HS-5 (cell line): ENCODE measurements at regions not wholly inside any gene's neighbourhood (a gene's known extent, or its start where the extent isn't known, plus 50 kb on each side); places are given as distances from the start of the nearest gene placed in this dataset.

ENCODE experiments used
- DNase-seq: peaks from one replicate; pipeline ENCODE4 v3.0.0-alpha.2; 2012; ENCODE audit warnings: low read depth

GRCh38 chr2:192347542-192347941, 152.8 kb upstream of the TMEFF2 start:
- DNase-seq: no peak

GRCh38 chr2:192345287-192345686, 150.6 kb upstream of the TMEFF2 start:
- DNase-seq: no peak

DNA sequence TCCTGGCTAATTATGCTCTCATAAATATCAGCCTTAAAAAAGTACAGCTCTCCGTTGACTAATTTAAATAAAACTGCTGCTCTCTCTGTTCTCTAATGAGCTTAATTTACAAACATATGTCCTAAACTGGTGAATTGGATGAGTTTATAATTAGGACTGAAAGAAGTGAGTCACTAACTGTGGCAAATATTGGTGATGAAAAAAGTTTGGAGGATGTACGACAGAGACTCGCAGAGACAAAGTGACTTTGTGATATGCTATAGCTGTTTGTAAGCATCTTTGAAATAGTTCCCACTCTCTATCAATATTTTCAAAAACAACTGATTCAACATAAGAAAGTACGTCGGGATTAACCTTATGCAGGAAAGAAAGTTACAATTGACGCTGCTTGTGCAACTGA, 138.9 kb upstream of the TMEFF2 start:
- DNase-seq: no peak

DNA sequence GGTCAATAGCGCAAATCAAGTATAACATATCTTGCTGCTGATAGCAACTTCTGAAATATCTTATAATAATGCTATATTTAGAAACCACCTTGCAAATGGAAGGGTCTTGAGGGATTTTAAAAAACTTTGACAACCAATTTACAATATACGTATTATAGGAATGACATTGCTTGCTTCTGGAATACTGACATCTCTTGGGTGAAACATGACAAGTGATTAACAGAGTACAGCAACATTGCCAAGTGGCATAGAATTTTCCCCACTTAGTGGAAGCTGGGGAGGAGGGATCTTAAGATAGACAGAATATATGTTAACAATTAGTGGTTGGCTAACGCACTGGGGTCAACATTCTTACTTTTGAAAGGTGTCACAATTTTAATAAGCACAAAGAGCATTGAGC, 133.6 kb upstream of the TMEFF2 start:
- DNase-seq: no peak

- DNase-seq: no peak
Observed at GRCh38 chr2:192327576-192327975, 132.8 kb upstream of the TMEFF2 start.

GRCh38 chr2:192315543-192315942, 120.8 kb upstream of the TMEFF2 start:
- no peak for DNase-seq

DNA sequence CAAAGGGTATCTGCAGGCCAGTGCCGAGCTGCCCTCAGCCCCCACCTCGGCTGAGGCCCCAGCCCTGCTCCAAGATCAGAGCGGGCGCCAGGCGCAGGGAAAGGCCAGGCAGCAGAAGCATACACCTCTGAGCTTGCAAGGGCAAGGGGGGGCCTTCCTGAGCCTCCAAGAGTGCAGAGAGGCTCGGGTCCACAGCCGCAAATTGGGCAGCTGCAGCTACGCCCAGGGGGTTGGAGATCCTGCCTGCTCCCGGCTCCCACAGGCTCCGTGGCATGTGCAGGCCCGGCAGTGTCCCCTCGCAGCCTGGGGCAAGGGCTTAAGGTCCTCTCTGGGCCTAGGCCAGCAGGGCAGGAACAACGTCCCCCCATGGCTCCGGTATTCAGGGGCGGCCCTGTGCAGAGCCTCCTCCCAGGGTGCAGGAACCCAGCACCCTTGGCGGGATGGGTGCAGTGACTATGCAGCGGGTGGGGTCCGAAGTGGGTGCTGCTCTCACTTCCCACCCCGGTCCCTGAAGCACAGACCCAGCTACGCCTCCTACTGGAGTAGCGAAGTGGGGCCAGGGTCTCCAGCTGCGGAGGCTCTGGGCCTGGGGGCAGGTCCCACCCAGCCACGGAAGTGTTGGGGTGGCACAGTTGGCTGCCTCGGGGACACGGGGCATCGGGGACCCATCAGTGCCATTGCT, 120.2 kb upstream of the TMEFF2 start:
- no peak for DNase-seq

DNA sequence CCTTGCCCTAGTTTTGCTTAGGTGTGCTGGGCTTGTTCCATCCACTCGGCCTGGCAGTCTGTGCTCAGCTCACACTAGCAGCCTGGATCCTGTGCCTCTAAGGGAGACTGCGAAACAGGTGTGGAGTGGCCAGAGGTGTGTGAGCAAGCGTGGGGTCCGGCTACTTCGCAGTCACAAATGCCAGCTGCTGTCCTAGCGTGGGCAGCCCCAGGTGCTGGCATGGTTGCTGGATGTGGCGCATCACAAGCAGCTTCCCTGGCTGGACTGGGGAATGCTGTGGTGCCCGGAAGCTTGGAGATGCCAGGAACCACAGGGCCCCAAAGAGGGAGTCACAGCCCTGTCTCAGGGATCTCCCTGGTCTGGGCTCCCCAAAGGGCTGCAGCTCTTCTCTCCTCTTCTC, 119.0 kb upstream of the TMEFF2 start:
- DNase-seq: no peak

DNA sequence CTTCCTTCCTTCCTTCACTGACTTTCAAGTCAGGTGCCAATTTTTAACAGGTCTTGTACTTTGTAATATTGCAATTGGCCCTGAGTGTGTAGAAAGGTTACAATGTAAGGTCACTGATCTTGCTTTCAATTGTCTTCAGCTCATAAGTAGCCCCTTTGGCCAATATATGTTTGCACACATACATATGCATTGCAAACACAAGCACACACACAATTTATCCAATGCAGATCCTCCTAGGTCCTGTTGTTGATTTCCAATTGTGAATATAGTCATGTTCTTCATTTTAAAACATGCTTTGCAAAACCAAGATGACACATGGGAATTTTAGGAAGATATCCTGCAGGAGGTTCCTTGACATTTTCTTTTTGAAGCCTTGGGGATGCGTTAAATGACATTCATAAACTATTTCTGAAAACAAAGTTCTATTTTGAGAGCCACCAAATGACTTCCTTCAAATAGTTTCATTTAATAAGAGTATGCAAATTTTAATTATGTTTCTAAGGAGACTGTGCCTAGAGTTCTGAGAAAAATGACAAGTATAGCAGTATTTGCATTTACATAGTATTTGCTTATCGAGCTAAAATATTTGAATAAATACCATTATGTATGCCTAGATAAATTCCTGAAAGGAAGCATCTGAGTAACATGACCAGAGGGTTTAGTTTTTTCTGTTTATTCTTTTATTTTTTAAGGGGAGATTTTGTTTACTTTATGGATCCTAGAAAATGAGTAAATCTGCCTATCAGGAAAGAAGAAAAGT, 117.1 kb upstream of the TMEFF2 start:
- DNase-seq: no peak

- peak; percentile 62 for DNase-seq
Observed at GRCh38 chr2:192307530-192307929, 112.8 kb upstream of the TMEFF2 start.

DNA sequence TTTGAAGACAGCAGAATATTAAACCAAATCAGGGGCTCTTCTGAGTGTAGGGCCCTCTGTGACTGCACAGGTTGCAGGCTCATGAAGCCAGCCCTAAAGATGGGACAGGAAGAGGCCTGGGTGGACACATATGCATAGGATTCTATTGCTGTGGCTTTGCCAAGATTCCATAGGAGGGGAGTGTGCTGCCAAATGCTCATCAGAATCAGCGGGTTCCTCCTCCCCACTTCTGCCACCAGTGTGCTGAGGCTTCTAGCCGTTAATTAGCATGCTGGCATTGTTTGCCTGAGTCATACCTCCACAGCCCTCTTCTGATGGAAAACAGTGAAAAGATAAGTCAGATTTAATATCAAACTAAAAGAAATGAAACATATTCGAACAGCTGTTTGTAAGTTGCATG, 103.9 kb upstream of the TMEFF2 start:
- DNase-seq: no peak

GRCh38 chr2:192292478-192292877, 97.7 kb upstream of the TMEFF2 start:
- no peak for DNase-seq

GRCh38 chr2:192288295-192288694, 93.6 kb upstream of the TMEFF2 start:
- DNase-seq: no peak

DNA sequence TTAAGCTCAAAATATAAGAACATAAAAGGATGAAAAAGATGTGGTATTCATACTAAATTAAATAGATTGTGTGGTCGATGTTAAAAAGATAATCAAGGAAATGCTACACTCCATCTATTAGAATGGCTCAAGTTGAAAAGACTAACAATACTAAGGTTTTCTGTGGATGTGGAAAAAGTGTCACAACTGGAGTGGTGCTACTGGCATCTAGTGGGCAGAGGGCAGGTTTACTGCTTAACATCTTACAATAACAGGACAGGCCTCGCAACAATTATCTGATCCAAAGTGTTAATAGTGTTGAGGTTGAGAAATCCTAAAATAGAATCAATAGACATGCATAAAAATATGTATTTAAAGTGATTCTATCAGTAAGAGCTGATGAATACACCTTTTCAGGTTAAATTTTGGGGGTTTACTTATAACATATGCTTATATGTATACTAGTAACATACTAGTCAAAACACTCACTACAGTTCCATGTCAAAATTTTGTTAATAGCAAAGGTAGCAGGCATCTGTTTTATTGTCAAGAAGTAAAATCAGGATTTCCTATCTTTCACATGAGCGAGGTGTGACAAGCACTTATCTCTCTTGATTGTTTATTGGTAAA, 91.5 kb upstream of the TMEFF2 start:
- DNase-seq: no peak

DNA sequence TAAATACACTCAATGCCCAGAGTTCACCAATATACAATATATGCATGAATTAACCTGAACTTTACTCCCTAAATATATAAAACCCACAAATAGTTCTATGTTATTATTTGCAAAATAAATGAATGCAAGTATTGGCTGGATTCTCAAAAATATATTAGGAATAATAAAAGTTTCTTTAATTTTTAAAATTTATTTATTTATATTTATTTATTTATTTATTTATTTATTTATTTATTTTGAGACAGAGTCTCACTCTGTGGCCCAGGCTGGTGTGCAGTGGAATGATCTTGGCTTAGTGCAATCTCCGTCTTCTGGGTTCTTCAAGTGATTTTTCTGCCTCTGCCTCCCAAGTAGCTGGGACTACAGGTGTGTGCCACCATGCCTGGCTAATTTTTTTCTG, 88.7 kb upstream of the TMEFF2 start:
- no peak for DNase-seq

- DNase-seq: no peak
Observed at GRCh38 chr2:192278701-192279100, 84.0 kb upstream of the TMEFF2 start.

GRCh38 chr2:192277494-192278109, 82.9 kb upstream of the TMEFF2 start:
- DNase-seq: no peak

GRCh38 chr2:192275632-192276031, 80.9 kb upstream of the TMEFF2 start:
- DNase-seq: no peak

GRCh38 chr2:192267484-192267883, 72.8 kb upstream of the TMEFF2 start:
- DNase-seq: peak; percentile 86

- DNase-seq: no peak
Observed at GRCh38 chr2:192265751-192266150, 71.0 kb upstream of the TMEFF2 start.

GRCh38 chr2:192254444-192254843, 59.7 kb upstream of the TMEFF2 start:
- DNase-seq: no peak

DNA sequence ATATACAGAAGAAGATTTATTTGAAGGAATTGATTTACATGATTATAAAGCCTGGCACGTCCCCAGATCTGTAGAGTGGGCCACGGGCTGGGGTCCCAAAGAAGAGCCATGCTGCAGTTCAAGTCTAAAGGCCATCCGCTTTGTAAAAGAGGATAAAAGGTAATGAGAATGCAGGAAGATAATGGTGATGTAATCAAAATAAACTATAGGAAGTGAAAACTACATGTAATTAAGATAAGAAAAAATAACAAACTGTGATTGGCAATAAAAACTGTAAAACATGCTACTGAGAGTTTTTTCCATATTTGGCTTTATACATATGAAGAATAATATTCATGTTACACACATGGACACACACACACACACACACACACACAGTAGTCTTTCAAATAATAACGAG, 59.0 kb upstream of the TMEFF2 start:
- DNase-seq: no peak

DNA sequence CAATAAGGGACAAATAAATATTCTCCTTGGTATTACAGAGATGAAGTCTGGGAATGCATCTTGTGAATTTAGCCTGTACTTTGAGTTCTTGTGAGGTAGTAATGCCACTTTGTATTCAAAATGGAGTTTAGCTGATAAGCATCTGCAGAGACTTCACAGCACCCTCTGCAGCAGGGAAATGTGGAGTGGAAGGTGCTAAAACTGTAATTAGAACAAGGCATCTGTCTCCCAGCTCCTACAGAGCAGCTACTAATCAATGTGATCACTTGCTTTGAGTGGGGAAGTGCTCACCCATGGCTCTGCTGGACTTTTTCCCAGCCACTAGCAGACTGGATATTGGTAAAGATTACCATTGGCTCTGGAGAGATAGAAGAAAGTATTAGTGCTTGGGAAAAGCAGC, 56.2 kb upstream of the TMEFF2 start:
- no peak for DNase-seq
